Esophagus squamous epithelium (tissue), 5 donors: ENCODE measurements at regions not wholly inside any gene's neighbourhood (a gene's known extent, or its start where the extent isn't known, plus 50 kb on each side); places are given as distances from the start of the nearest gene placed in this dataset.

Experiments
- DNase-seq: peaks from one replicate; lab custom pipeline; 2025; lab: John Stamatoyannopoulos, UW
- H3K27ac ChIP-seq, 4 donors: fragments of 200-600 bp; sonication (generic); one replicate each; pipeline ENCODE4 v1.5.1; 2016 to 2019; ENCODE audit warnings: mild to moderate bottlenecking in 1 of 4
- H3K27me3 ChIP-seq, 4 donors: fragments of 200-600 bp; sonication (generic); 1 replicate in 3 of 4; 2 replicates in 1 of 4; pipeline versions ENCODE4 v1.5.1 to v1.6.0; 2017 to 2021; ENCODE audit warnings: antibody characterized with exemption in 1 of 4
- H3K36me3 ChIP-seq, 3 donors: fragments of 200-600 bp; sonication (generic); one replicate each; pipeline ENCODE4 v1.5.1; 2016 to 2019
- H3K4me1 ChIP-seq, 3 donors: fragments of 200-600 bp; sonication (generic); one replicate each; pipeline ENCODE4 v1.5.1; 2017 to 2019
- H3K4me3 ChIP-seq, 4 donors: fragments of 200-600 bp; sonication (generic); 1 replicate in 3 of 4; 2 replicates in 1 of 4; pipeline ENCODE4 v1.5.1; 2016 to 2019; ENCODE audit warnings: mild to moderate bottlenecking in 2 of 4, moderate library complexity in 1 of 4
- H3K9me3 ChIP-seq, 3 donors: fragments of 200-600 bp; sonication (generic); one replicate each; pipeline ENCODE4 v1.5.1; 2016 to 2019
- POLR2A ChIP-seq, 4 donors: fragments of 450-650 bp; IDR thresholded peaks; one replicate each; pipeline ENCODE4 v1.6.1; 2017; ENCODE audit warnings: antibody characterized with exemption in 4 of 4, mild to moderate bottlenecking in 4 of 4, moderate library complexity in 3 of 4
- WGBS, 2 donors: methylation state at CpG; one replicate each; pipeline ENCODE4 v1.1.5; 2018; 5-methylcytosine and 5-hydroxymethylcytosine counted together
- intact Hi-C: fragments of 100-400 bp; cut with DNase I; formaldehyde crosslinking; loops from one replicate; pipeline ENCODE4 v1.15.0; 2022
- TF ChIP-seq, protein P1 (sequence below), 6 experiments: fragments of 450-650 bp in 4 of 6; fragments of 200-600 bp in 2 of 6; sonication (generic) in 2 of 6; IDR thresholded peaks; one replicate each; pipeline ENCODE4 v1.5.1; 2016 to 2019; ENCODE audit warnings: antibody characterized with exemption in 6 of 6, mild to moderate bottlenecking in 4 of 6, moderate library complexity in 4 of 6
- donor health status: DM: yes; HTN: yes; CAD: no.

GRCh38 chr4:34723605-34724004 is 1520.7 kb downstream of the ARAP2 start:
- H3K36me3 ChIP-seq = no peaks in the 10 kb centered on the region
- 39 to 40% methylated on average over 1 of the region's 1 CpG for WGBS, 2 donors
- DNase-seq = no peak
- TF ChIP-seq, protein P1, sequence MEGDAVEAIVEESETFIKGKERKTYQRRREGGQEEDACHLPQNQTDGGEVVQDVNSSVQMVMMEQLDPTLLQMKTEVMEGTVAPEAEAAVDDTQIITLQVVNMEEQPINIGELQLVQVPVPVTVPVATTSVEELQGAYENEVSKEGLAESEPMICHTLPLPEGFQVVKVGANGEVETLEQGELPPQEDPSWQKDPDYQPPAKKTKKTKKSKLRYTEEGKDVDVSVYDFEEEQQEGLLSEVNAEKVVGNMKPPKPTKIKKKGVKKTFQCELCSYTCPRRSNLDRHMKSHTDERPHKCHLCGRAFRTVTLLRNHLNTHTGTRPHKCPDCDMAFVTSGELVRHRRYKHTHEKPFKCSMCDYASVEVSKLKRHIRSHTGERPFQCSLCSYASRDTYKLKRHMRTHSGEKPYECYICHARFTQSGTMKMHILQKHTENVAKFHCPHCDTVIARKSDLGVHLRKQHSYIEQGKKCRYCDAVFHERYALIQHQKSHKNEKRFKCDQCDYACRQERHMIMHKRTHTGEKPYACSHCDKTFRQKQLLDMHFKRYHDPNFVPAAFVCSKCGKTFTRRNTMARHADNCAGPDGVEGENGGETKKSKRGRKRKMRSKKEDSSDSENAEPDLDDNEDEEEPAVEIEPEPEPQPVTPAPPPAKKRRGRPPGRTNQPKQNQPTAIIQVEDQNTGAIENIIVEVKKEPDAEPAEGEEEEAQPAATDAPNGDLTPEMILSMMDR (IDR thresholded peaks at IDR 0.05) = no peak
- TF ChIP-seq POLR2A (IDR thresholded peaks at IDR 0.05) = no peak
- H3K27me3 ChIP-seq = no peaks in the 10 kb centered on the region
- H3K4me3 ChIP-seq = no peak overlapping the region
- intact Hi-C loops = no loop called here
- no peaks in the 10 kb centered on the region for H3K4me1 ChIP-seq
- H3K9me3 ChIP-seq = no peaks in the 10 kb centered on the region
- H3K27ac ChIP-seq = no peak overlapping the region

GRCh38 chr4:34724491-34724890 is 1519.8 kb downstream of the ARAP2 start:
- H3K27me3 ChIP-seq = no peaks in the 10 kb centered on the region
- no peaks in the 10 kb centered on the region for H3K9me3 ChIP-seq
- TF ChIP-seq POLR2A (IDR thresholded peaks at IDR 0.05) = no peak
- TF ChIP-seq, protein P1 (IDR thresholded peaks at IDR 0.05) = no peak
- no peak for DNase-seq
- no peak overlapping the region for H3K27ac ChIP-seq
- H3K4me1 ChIP-seq = no peaks in the 10 kb centered on the region
- H3K36me3 ChIP-seq = no peaks in the 10 kb centered on the region
- no peak overlapping the region for H3K4me3 ChIP-seq
- WGBS, 2 donors = 56 to 77% methylated on average over 1 of the region's 1 CpG
- intact Hi-C loops = no loop called here

DNA sequence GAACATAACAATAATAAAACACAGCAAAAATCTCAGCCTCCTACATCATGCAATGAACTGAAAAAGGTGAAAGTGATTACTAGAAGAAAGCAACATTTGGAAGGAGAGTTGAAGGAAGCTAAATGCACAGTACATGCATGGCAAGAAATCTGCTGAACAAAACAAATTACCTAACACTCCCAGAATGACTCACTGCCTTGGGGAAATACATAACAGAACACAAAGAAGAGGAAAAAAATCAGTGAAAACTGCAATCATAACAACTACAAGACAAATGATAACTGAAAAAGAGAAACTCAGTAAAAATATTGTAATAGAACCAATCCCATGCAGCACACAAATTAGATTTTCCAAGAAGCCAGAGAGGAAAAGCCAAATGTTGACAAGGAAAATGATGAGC is 1513.2 kb downstream of the ARAP2 start:
- H3K36me3 ChIP-seq = no peaks in the 10 kb centered on the region
- DNase-seq = no peak
- H3K9me3 ChIP-seq = no peaks in the 10 kb centered on the region
- H3K27me3 ChIP-seq = no peaks in the 10 kb centered on the region
- intact Hi-C loops = no loop called here
- TF ChIP-seq, protein P1 (IDR thresholded peaks at IDR 0.05) = no peak
- no peak for TF ChIP-seq POLR2A (IDR thresholded peaks at IDR 0.05)
- H3K4me3 ChIP-seq = no peak overlapping the region
- H3K4me1 ChIP-seq = peaks cover 0 to 25% (median 0%) of the 10 kb centered on the region in 3 donors
- no peak overlapping the region for H3K27ac ChIP-seq

DNA sequence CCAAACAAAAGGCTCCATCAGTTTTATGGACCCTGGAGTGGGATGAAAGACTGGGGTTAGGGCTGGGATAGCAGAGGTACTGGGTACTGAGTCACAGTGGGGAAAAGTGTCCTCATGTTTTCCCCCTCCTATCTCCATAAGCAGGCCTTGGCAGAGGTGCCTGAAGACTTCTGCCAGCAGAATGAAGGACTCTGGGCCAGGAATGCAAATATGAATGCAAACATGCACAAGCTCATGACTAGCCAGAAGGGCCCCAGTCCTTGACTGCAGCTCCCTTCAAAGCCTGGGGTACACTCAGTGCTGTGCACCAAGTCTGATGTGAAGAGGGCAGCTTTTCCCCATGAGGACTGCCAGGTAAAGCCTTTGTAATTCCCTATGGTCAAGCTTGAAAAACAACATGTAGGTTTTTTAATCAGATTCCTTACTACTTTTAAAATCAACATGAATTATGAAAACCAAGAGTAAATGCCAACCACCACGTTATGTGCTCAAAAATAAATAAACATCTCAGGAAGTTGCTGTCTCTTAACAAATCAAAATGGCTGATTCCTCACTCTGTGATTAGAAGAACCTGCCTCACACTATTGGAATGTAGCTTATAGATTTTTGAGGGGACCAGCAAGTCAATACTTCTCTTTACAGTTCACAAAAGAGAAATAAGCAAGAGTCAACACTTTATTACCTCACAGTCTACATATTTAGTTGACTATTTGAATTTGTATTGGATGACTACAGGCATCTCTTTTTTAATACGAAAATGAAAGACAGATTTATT is 1512.0 kb downstream of the ARAP2 start:
- DNase-seq = no peak
- H3K4me1 ChIP-seq = peaks cover 0 to 25% (median 0%) of the 10 kb centered on the region in 3 donors
- 36 to 42% methylated on average over 2 of the region's 2 CpGs for WGBS, 2 donors

More for the DNA sequence above, 1512.0 kb downstream of the ARAP2 start:
- intact Hi-C loops = no loop called here
- no peak overlapping the region for H3K4me3 ChIP-seq
- no peaks in the 10 kb centered on the region for H3K27me3 ChIP-seq
- no peak overlapping the region for H3K27ac ChIP-seq
- no peaks in the 10 kb centered on the region for H3K9me3 ChIP-seq
- TF ChIP-seq, protein P1 (IDR thresholded peaks at IDR 0.05) = no peak
- TF ChIP-seq POLR2A (IDR thresholded peaks at IDR 0.05) = no peak
- no peaks in the 10 kb centered on the region for H3K36me3 ChIP-seq
